Upper lobe of left lung (tissue), 4 donors: ENCODE measurements at regions not wholly inside any gene's neighbourhood (a gene's known extent, or its start where the extent isn't known, plus 50 kb on each side); places are given as distances from the start of the nearest gene placed in this dataset.

Source experiments
- CTCF ChIP-seq, 6 experiments: fragments of 450-650 bp in 4 of 6; fragments of 200-600 bp in 2 of 6; sonication (generic) in 2 of 6; IDR thresholded peaks; one replicate each; pipeline ENCODE4 v1.5.1; 2016 to 2019; ENCODE audit warnings: antibody characterized with exemption in 6 of 6
- EP300 ChIP-seq, 4 donors: sonication (generic); formaldehyde crosslinking; IDR thresholded peaks; one replicate each; pipeline ENCODE4 v1.5.1; 2017; ENCODE audit warnings: antibody characterized with exemption in 4 of 4, control low read depth in 2 of 4
- POLR2A ChIP-seq, 4 donors: fragments of 450-650 bp; IDR thresholded peaks; one replicate each; pipeline ENCODE4 v1.5.1; 2016 to 2017; ENCODE audit warnings: antibody characterized with exemption in 4 of 4, mild to moderate bottlenecking in 2 of 4

- TF ChIP-seq CTCF (IDR thresholded peaks at IDR 0.05) = no peak
- no peak for TF ChIP-seq POLR2A (IDR thresholded peaks at IDR 0.05)
- TF ChIP-seq EP300 (IDR thresholded peaks at IDR 0.05) = no peak
Observed at GRCh38 chr11:98965358-98965757, 55.4 kb upstream of the CNTN5 start.
